NOMO-1 (cell line): ENCODE measurements at regions not wholly inside any gene's neighbourhood (a gene's known extent, or its start where the extent isn't known, plus 50 kb on each side); places are given as distances from the start of the nearest gene placed in this dataset.
"Not testable (repeated sequence)": the region's sequence is repeated elsewhere in the genome, so short reads cannot be mapped to it uniquely, and the experiment has no call there.

Experiments used
- DNase-seq, 2 experiments: peaks; one replicate each; lab custom pipeline; 2025; ENCODE audit not compliant: unreplicated experiment in 2 of 2; lab: John Stamatoyannopoulos, UW

- DNase-seq = no peak
Measured at GRCh38 chr6:125354649-125355048, 52.9 kb upstream of the HDDC2 start.

- DNase-seq = no peak
Measured at GRCh38 chr6:125356884-125357283, 55.1 kb upstream of the HDDC2 start.

GRCh38 chr6:125357515-125358256 is 55.9 kb upstream of the HDDC2 start:
- DNase-seq = no peak

GRCh38 chr6:125358898-125359297 is 57.1 kb upstream of the HDDC2 start:
- no peak for DNase-seq

- DNase-seq = no peak
Measured at GRCh38 chr6:125361868-125362267, 60.1 kb upstream of the HDDC2 start.

- no peak for DNase-seq
Measured at GRCh38 chr6:125363039-125363823, 61.5 kb upstream of the HDDC2 start.

GRCh38 chr6:125363824-125364165 is 62.0 kb upstream of the HDDC2 start:
- DNase-seq = no peak

GRCh38 chr6:125365230-125365629 is 63.5 kb upstream of the HDDC2 start:
- no peak for DNase-seq

GRCh38 chr6:125367036-125367782 is 65.4 kb upstream of the HDDC2 start:
- no peak for DNase-seq

- no peak for DNase-seq
Measured at GRCh38 chr6:125370343-125370742, 68.6 kb upstream of the HDDC2 start.

GRCh38 chr6:125375013-125375412 is 73.2 kb upstream of the HDDC2 start:
- no peak for DNase-seq

GRCh38 chr6:125375821-125376220 is 74.1 kb upstream of the HDDC2 start:
- DNase-seq = no peak

- peak; percentile 74 to 81 for DNase-seq
Measured at GRCh38 chr6:125377621-125378020, 75.9 kb upstream of the HDDC2 start.

GRCh38 chr6:125379174-125379573 is 77.4 kb upstream of the HDDC2 start:
- no peak for DNase-seq

GRCh38 chr6:125380474-125380873 is 78.7 kb upstream of the HDDC2 start:
- no peak for DNase-seq

GRCh38 chr6:125386337-125386736 is 84.6 kb upstream of the HDDC2 start:
- DNase-seq = not testable (repeated sequence)

- peak; percentile 2 to 11 for DNase-seq
Measured at GRCh38 chr6:125392682-125393081, 90.9 kb upstream of the HDDC2 start.

- peak in 1 of 2 experiments; percentile 36 for DNase-seq
Measured at GRCh38 chr6:125393449-125393858, 91.7 kb upstream of the HDDC2 start.

- DNase-seq = no peak
Measured at GRCh38 chr6:125406741-125407140, 105.0 kb upstream of the HDDC2 start.

- no peak for DNase-seq
Measured at GRCh38 chr6:125414507-125414906, 112.7 kb upstream of the HDDC2 start.

GRCh38 chr6:125415913-125416312 is 114.1 kb upstream of the HDDC2 start:
- DNase-seq = no peak

- DNase-seq = no peak
Measured at GRCh38 chr6:125421836-125422235, 120.1 kb upstream of the HDDC2 start.
